ENCODE measurements at regions not wholly inside any gene's neighbourhood (a gene's known extent, or its start where the extent isn't known, plus 50 kb on each side); places are given as distances from the start of the nearest gene placed in this dataset.

DNA sequence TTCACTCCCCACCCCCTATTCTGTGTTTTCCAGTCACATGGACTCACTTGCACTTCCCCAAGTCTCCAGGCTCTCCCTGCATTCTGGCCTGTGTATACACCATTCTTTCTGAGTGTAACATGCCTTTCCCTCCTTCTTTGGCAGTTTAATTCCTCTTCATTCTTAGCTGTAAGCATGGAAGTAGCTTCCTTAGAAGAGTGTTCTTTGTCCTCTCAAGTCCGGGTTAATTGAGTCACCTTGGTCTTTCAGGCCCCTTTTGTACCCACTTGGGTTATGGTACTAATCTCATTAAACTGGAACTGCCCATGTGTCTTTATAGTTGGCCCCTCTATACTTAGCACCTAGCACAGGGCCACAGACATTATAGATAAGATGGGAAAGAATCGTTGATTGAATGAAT is 525.3 kb upstream of the ADGRL4 start:
- TF ChIP-seq, protein P1, sequence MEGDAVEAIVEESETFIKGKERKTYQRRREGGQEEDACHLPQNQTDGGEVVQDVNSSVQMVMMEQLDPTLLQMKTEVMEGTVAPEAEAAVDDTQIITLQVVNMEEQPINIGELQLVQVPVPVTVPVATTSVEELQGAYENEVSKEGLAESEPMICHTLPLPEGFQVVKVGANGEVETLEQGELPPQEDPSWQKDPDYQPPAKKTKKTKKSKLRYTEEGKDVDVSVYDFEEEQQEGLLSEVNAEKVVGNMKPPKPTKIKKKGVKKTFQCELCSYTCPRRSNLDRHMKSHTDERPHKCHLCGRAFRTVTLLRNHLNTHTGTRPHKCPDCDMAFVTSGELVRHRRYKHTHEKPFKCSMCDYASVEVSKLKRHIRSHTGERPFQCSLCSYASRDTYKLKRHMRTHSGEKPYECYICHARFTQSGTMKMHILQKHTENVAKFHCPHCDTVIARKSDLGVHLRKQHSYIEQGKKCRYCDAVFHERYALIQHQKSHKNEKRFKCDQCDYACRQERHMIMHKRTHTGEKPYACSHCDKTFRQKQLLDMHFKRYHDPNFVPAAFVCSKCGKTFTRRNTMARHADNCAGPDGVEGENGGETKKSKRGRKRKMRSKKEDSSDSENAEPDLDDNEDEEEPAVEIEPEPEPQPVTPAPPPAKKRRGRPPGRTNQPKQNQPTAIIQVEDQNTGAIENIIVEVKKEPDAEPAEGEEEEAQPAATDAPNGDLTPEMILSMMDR (IDR thresholded peaks at IDR 0.05), result no peak
- no peak for TF ChIP-seq POLR2A (IDR thresholded peaks at IDR 0.05)
